ENCODE measurements at regions not wholly inside any gene's neighbourhood (a gene's known extent, or its start where the extent isn't known, plus 50 kb on each side); places are given as distances from the start of the nearest gene placed in this dataset.

DNA sequence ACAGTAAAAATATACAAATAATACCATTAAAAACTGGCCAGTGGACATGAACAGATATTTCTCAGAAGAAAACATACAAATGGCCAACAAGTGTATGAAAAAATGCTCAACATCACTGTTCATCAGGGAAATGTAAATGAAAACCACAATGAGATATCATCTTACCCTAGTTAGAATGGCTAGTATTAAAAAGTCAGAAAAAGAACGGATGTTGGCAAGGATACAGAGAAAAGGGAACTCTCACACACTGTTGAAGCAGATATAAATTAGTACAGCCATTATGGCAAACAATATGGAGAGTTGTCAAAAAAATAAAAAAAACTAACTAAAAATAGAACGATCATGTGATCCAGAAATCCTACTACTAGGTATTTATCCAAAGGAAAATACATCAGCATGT is 222.7 kb upstream of the NAALADL2 start (continued):
- TF ChIP-seq CTBP2 (IDR thresholded peaks at IDR 0.05; ENCODE audit: borderline replicate concordance, insufficient read depth, insufficient read length, low read length): no peak
- TF ChIP-seq KDM4A (IDR thresholded peaks at IDR 0.05; ENCODE audit: low read depth, low read length, severe bottlenecking): no peak
- TF ChIP-seq TBP (IDR thresholded peaks at IDR 0.05; ENCODE audit: low read depth, low read length): no peak
